Epidermal melanocyte (primary cell): ENCODE measurements at regions not wholly inside any gene's neighbourhood (a gene's known extent, or its start where the extent isn't known, plus 50 kb on each side); places are given as distances from the start of the nearest gene placed in this dataset.
"Not testable (repeated sequence)": the region's sequence is repeated elsewhere in the genome, so short reads cannot be mapped to it uniquely, and the experiment has no call there.

Experiments used
- DNase-seq: peaks from one replicate; pipeline ENCODE4 v3.0.0; 2011; ENCODE audit warnings: low spot score; ENCODE audit not compliant: insufficient read length

- no peak for DNase-seq
Observed at GRCh38 chr5:163345216-163345615, 92.2 kb upstream of the CCNG1 start.

GRCh38 chr5:163347671-163348070 lies 89.7 kb upstream of the CCNG1 start:
- peak; percentile 65 for DNase-seq

GRCh38 chr5:163350083-163350482 lies 87.3 kb upstream of the CCNG1 start:
- DNase-seq = no peak

- DNase-seq = no peak
Observed at GRCh38 chr5:163352531-163352930, 84.9 kb upstream of the CCNG1 start.

GRCh38 chr5:163355811-163356210 lies 81.6 kb upstream of the CCNG1 start:
- not testable (repeated sequence) for DNase-seq

GRCh38 chr5:163357636-163358035 lies 79.8 kb upstream of the CCNG1 start:
- DNase-seq = no peak

- no peak for DNase-seq
Observed at GRCh38 chr5:163360656-163361055, 76.7 kb upstream of the CCNG1 start.

GRCh38 chr5:163361450-163361849 lies 75.9 kb upstream of the CCNG1 start:
- DNase-seq = no peak

- DNase-seq = no peak
Observed at GRCh38 chr5:163362840-163363371, 74.5 kb upstream of the CCNG1 start.

GRCh38 chr5:163363389-163363788 lies 74.0 kb upstream of the CCNG1 start:
- no peak for DNase-seq

GRCh38 chr5:163366757-163367156 lies 70.6 kb upstream of the CCNG1 start:
- DNase-seq = no peak

GRCh38 chr5:163369776-163370385 lies 67.5 kb upstream of the CCNG1 start:
- no peak for DNase-seq

- DNase-seq = no peak
Observed at GRCh38 chr5:163373436-163374084, 63.8 kb upstream of the CCNG1 start.

- DNase-seq = no peak
Observed at GRCh38 chr5:163377982-163378381, 59.4 kb upstream of the CCNG1 start.

GRCh38 chr5:163379298-163380155 lies 57.9 kb upstream of the CCNG1 start:
- DNase-seq = peak; percentile 29

GRCh38 chr5:163381832-163382231 lies 55.6 kb upstream of the CCNG1 start:
- no peak for DNase-seq

GRCh38 chr5:163383754-163384153 lies 53.6 kb upstream of the CCNG1 start:
- no peak for DNase-seq

- DNase-seq = no peak
Observed at GRCh38 chr5:163384669-163385068, 52.7 kb upstream of the CCNG1 start.

- no peak for DNase-seq
Observed at GRCh38 chr5:163385271-163385670, 52.1 kb upstream of the CCNG1 start.

GRCh38 chr5:163385824-163386223 lies 51.6 kb upstream of the CCNG1 start:
- DNase-seq = no peak

GRCh38 chr5:163386352-163386751 lies 51.0 kb upstream of the CCNG1 start:
- DNase-seq = no peak
